Adrenal gland (tissue), 5 donors: ENCODE measurements at regions not wholly inside any gene's neighbourhood (a gene's known extent, or its start where the extent isn't known, plus 50 kb on each side); places are given as distances from the start of the nearest gene placed in this dataset.

Experiments
- CTCF ChIP-seq, 6 experiments: fragments of 450-650 bp in 4 of 6; fragments of 200-600 bp in 2 of 6; sonication (generic) in 1 of 6; IDR thresholded peaks; 1 replicate in 5 of 6; 2 replicates in 1 of 6; pipeline versions ENCODE4 v1.5.1 to v1.8.0; 2016 to 2021; ENCODE audit warnings: antibody characterized with exemption in 6 of 6, mild to moderate bottlenecking in 2 of 6, moderate library complexity in 1 of 6
- POLR2A ChIP-seq, 2 donors: fragments of 450-650 bp; IDR thresholded peaks; one replicate each; pipeline ENCODE4 v1.6.1; 2017; ENCODE audit warnings: antibody characterized with exemption in 2 of 2, mild to moderate bottlenecking in 2 of 2, moderate library complexity in 1 of 2
- donor health status: DM: no; HTN: no; CAD: no.

GRCh38 chr5:121628783-121629182, 222.9 kb upstream of the FTMT start:
- no peak for TF ChIP-seq CTCF (IDR thresholded peaks at IDR 0.05)
- no peak for TF ChIP-seq POLR2A (IDR thresholded peaks at IDR 0.05)
